ENCODE measurements at regions not wholly inside any gene's neighbourhood (a gene's known extent, or its start where the extent isn't known, plus 50 kb on each side); places are given as distances from the start of the nearest gene placed in this dataset.

DNA sequence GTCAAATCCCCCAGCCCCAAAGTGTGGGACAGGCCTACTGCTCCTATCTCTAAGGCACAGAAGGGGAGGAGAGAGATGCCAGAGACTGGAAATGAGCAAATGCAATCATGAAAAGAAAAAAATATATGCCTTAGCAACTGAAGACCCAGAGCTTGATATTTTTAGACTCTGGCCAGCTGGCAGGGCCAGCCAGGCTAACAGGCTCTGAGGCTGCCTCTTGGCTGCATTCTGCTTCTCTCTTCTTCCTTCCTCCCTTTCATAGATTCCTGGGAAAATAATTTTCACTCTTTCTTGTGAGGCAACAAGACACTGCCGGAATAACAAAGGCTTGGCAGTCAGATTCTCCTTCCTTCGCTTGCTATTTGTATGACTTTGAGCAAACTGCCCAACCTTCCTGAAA, 209.1 kb downstream of the RAD51AP2 start:
- POLR2A ChIA-PET = no interaction called here
- DNase-seq (ENCODE audit: extremely low spot score) = no peak
- CTCF ChIA-PET = interaction anchor here (0.8 to 5.4 kb wide), 26 partner anchors 9 to 750 kb away, joined by 3 to 62 read pairs (median 4); partner anchors contain the start of gene VSNL1
- TF ChIP-seq, protein P1, sequence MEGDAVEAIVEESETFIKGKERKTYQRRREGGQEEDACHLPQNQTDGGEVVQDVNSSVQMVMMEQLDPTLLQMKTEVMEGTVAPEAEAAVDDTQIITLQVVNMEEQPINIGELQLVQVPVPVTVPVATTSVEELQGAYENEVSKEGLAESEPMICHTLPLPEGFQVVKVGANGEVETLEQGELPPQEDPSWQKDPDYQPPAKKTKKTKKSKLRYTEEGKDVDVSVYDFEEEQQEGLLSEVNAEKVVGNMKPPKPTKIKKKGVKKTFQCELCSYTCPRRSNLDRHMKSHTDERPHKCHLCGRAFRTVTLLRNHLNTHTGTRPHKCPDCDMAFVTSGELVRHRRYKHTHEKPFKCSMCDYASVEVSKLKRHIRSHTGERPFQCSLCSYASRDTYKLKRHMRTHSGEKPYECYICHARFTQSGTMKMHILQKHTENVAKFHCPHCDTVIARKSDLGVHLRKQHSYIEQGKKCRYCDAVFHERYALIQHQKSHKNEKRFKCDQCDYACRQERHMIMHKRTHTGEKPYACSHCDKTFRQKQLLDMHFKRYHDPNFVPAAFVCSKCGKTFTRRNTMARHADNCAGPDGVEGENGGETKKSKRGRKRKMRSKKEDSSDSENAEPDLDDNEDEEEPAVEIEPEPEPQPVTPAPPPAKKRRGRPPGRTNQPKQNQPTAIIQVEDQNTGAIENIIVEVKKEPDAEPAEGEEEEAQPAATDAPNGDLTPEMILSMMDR (IDR thresholded peaks at IDR 0.05; ENCODE audit: control extremely low read depth, extremely low read depth, low read depth, missing control alignments) = no peak

DNA sequence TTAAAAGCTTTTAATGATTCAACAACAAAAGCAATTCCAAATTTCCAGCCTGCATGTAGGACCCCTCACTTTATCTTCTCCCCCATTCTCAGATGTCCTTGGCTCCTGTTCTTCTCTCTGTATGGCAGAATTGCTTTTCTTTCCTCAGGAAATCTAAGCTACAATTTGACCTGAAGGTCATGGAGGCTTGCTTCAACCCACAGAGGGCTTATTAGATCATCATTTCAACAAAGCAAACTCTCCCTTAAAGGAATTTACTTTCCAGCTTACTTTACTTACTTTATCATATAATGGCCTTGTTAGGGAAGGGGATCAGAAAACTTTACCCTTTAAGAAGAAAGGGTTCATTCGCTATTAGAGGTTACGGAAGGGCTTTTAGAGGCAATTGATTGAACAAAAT, 211.5 kb downstream of the RAD51AP2 start:
- DNase-seq (ENCODE audit: extremely low spot score) = no peak
- ChIA-PET POLR2A (no interaction called here), CTCF (interaction anchor here (0.9 to 5.2 kb wide), 3 partner anchors 24 to 534 kb away, joined by 3 to 28 read pairs (median 4); no protein-coding TSS in a partner anchor)
- TF ChIP-seq, protein P1 (IDR thresholded peaks at IDR 0.05; ENCODE audit: control extremely low read depth, extremely low read depth, low read depth, missing control alignments) = no peak

DNA sequence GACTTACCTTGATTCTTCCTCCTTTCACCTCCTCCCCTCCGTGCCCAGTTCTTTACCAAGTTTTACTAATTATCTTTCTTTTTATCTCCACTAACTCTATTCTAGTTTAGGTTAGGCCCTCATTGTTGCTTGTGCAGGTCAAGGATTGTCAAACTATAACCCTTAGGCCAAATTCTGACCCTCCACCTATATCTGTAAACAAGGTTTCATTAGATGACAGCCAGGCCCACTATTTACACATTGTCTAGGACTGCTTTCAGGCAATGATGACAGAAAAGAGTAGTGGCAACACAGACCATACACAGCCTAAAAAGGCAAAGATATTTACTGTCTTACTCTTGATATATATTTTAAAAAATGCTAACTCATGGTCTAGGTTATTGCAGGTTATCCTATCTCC, 212.0 kb downstream of the RAD51AP2 start:
- DNase-seq (ENCODE audit: extremely low spot score) = no peak
- ChIA-PET CTCF (interaction anchor here (0.9 to 5.2 kb wide), 3 partner anchors 24 to 534 kb away, joined by 3 to 28 read pairs (median 4); no protein-coding TSS in a partner anchor), POLR2A (no interaction called here)
- TF ChIP-seq, protein P1 (IDR thresholded peaks at IDR 0.05; ENCODE audit: control extremely low read depth, extremely low read depth, low read depth, missing control alignments) = no peak

DNA sequence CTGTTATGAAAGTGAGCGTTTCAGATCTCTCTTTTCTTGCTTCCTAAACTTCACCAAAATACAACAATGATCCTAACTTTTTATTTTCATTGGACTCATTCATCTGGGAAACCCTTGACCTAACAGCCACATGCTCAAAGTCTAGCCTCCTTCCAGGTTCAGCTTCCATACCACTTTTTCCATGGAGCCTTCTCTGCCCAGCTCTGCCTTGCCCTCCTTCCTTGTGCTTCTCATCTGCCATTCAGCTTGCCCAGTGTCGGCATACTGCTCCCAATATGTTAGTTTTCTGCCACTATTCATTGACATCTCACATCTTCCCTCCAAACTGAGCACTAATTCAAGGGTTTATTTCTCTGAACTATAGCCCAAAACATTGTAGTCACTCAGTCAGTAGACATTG, 214.7 kb downstream of the RAD51AP2 start:
- ChIA-PET POLR2A (no interaction called here), CTCF (interaction anchor here (1.1 to 7.8 kb wide), 2 partner anchors 7 to 15 kb away, joined by 3 to 60 read pairs; no protein-coding TSS in a partner anchor)
- TF ChIP-seq, protein P1 (IDR thresholded peaks at IDR 0.05; ENCODE audit: control extremely low read depth, extremely low read depth, low read depth, missing control alignments) = no peak
- no peak for DNase-seq (ENCODE audit: extremely low spot score)

DNA sequence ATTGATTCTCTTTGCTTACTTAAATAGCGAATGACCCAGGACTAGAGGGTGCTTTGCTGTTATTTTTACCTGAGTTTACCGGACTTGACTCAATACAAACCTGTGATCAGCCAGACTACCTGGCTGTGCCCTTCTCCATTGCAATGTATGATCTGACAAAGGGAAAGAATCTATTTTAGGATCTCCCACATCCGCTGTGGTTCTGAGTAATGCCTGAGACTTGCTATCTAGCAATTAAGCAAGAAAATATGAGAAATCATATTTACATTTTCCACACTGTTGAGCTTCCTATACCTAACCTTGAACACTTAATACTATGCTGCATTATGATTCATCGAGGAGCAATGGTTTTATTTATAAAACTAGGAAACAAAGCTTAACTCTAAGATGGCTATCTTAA, 215.2 kb downstream of the RAD51AP2 start:
- CTCF ChIA-PET = interaction anchor here (1.1 to 7.8 kb wide), 3 partner anchors 7 to 21 kb away, joined by 3 to 60 read pairs (median 3); no protein-coding TSS in a partner anchor
- DNase-seq (ENCODE audit: extremely low spot score) = no peak

DNA sequence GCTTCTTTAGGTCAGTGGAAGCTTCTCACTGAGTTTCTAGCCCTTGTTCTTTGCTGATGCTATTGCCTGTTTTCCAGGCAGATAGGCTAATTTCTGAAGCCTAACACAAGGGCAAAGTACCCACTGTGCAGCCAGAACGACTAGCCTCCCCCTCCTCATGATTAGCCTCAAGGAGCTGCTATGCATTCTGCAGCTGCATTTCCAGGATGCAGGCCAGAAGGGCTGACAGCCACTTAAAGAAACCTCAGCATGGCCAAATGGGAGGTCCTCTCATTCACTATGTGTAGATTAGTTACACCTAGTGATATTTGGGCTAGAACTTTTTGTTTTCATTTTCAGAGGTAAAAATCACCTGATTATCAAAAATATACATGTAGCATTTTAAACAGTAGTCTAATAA, 216.0 kb downstream of the RAD51AP2 start:
- TF ChIP-seq, protein P1 (IDR thresholded peaks at IDR 0.05; ENCODE audit: control extremely low read depth, extremely low read depth, low read depth, missing control alignments) = no peak
- ChIA-PET POLR2A (no interaction called here), CTCF (interaction anchor here (1.2 to 7.8 kb wide), 3 partner anchors 8 to 21 kb away, joined by 3 to 60 read pairs (median 3); no protein-coding TSS in a partner anchor)
- no peak for DNase-seq (ENCODE audit: extremely low spot score)

More for the DNA sequence above, 215.2 kb downstream of the RAD51AP2 start:
- POLR2A ChIA-PET = no interaction called here
- TF ChIP-seq, protein P1 (IDR thresholded peaks at IDR 0.05; ENCODE audit: control extremely low read depth, extremely low read depth, low read depth, missing control alignments) = no peak

Data from GM10248 (cell line).